ENCODE measurements at regions not wholly inside any gene's neighbourhood (a gene's known extent, or its start where the extent isn't known, plus 50 kb on each side); places are given as distances from the start of the nearest gene placed in this dataset.
"Not testable (repeated sequence)": the region's sequence is repeated elsewhere in the genome, so short reads cannot be mapped to it uniquely, and the experiment has no call there.

DNA sequence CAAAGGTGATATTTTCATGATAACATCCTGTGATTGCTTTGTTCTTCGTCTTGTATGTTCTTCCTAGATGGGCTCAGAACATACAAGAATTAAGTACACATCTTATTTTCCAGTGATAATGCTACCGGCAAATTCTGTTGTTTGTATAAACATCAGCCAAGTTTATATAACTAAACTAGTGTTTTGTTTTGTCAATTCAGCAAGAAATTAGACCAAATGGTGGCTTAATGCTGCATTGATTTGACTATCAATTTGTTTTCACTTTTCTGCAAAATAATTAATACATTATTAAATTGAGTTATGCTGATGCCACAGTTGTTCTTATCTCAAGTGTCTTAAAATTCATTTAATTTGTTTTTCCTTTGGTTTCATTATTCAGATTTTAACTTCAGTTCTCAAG, 177.7 kb downstream of the OR4F29 start:
- H3K4me1 ChIP-seq; DNase-seq (ENCODE audit: low read depth in 1 of 2, low spot score in 1 of 2); ATAC-seq; H3K27ac ChIP-seq; FAIRE-seq; H3K4me3 ChIP-seq; CTCF ChIA-PET; H3K4me2 ChIP-seq; POLR2A ChIA-PET; H3K9me3 ChIP-seq: not testable (repeated sequence)
- TF ChIP-seq MAFK (IDR thresholded peaks at IDR 0.05; ENCODE audit: partially characterized antibody): peak; percentile 60
- 91% methylated on average over 2 of the region's 2 CpGs for whole genome bisulfite sequencing (ENCODE audit: missing lambda C conversion rate)

GRCh38 chr1:267815-268214, 183.7 kb downstream of the OR4F29 start:
- H3K4me1 ChIP-seq, POLR2A ChIA-PET, H3K27ac ChIP-seq, H3K4me2 ChIP-seq, FAIRE-seq, H3K9me3 ChIP-seq, ATAC-seq, CTCF ChIA-PET, H3K4me3 ChIP-seq: not testable (repeated sequence)
- peak; percentile 53 for TF ChIP-seq CTCF (IDR thresholded peaks at IDR 0.05)
- TF ChIP-seq RAD21 (conservative IDR thresholded peaks at IDR 0.05 in 1 of 2, IDR thresholded peaks at IDR 0.05 in 1 of 2): peak; percentile 67 to 77
- TF ChIP-seq SMC3 (IDR thresholded peaks at IDR 0.05): peak; percentile 72
- DNase-seq (ENCODE audit: low read depth in 1 of 2, low spot score in 1 of 2): peak in 1 of 2 experiments; percentile 60
- WGBS (ENCODE audit: missing lambda C conversion rate): 1% methylated on average over 5 of the region's 5 CpGs
